CD14-positive monocyte (primary cell): ENCODE measurements at regions not wholly inside any gene's neighbourhood (a gene's known extent, or its start where the extent isn't known, plus 50 kb on each side); places are given as distances from the start of the nearest gene placed in this dataset.

Source experiments
- DNase-seq, 3 donors: peaks; one replicate each; pipeline ENCODE4 v3.0.0-alpha.2; 2011 to 2022
- H2AFZ ChIP-seq: 2 replicates; pipeline ENCODE4 v1.6.0; 2012; ENCODE audit warnings: mild to moderate bottlenecking, low read depth, low read length, inconsistent platforms; ENCODE audit not compliant: insufficient read depth, poor library complexity, severe bottlenecking
- H3K27ac ChIP-seq, 2 donors: 1 replicate in 1 of 2; 2 replicates in 1 of 2; pipeline ENCODE4 v1.5.1; 2012 to 2013; ENCODE audit warnings: low read length in 2 of 2, control low read depth in 1 of 2, inconsistent platforms in 1 of 2, low read depth in 1 of 2, mild to moderate bottlenecking in 1 of 2
- H3K27me3 ChIP-seq, 2 donors: one replicate each; pipeline versions ENCODE4 v1.6.0 to v1.6.1; 2011 to 2013; ENCODE audit warnings: low read length in 2 of 2; ENCODE audit not compliant: control insufficient read depth in 2 of 2, insufficient read depth in 2 of 2
- H3K36me3 ChIP-seq, 2 donors: replicated peaks in 1 of 2; 1 replicate in 1 of 2; 2 replicates in 1 of 2; pipeline versions ENCODE4 v1.5.1 to v1.6.1; 2012 to 2013; ENCODE audit warnings: low read length in 2 of 2, control low read depth in 1 of 2, inconsistent platforms in 1 of 2, mild to moderate bottlenecking in 1 of 2; ENCODE audit not compliant: insufficient read depth in 2 of 2, control insufficient read depth in 1 of 2
- H3K4me1 ChIP-seq, 2 donors: 1 replicate in 1 of 2; 2 replicates in 1 of 2; pipeline versions ENCODE4 v1.5.1 to v1.6.1; 2012 to 2013; ENCODE audit warnings: low read length in 2 of 2, control low read depth in 1 of 2, inconsistent platforms in 1 of 2, mild to moderate bottlenecking in 1 of 2, moderate library complexity in 1 of 2; ENCODE audit not compliant: insufficient read depth in 2 of 2, control insufficient read depth in 1 of 2
- H3K4me2 ChIP-seq: replicated peaks from 2 replicates; pipeline ENCODE3; 2012; ENCODE audit warnings: low read length, moderate library complexity, mild to moderate bottlenecking; ENCODE audit not compliant: poor library complexity, severe bottlenecking; ENCODE audit errors: extremely low read depth
- H3K4me3 ChIP-seq, 3 experiments: fragments of 200-600 bp in 1 of 3; sonication (generic) in 1 of 3; replicated peaks in 1 of 3; 1 replicate in 2 of 3; 2 replicates in 1 of 3; pipeline ENCODE4 v1.5.1; 2011 to 2013; ENCODE audit warnings: low read length in 3 of 3, mild to moderate bottlenecking in 3 of 3, control low read depth in 2 of 3, low read depth in 2 of 3, inconsistent platforms in 1 of 3, moderate library complexity in 1 of 3
- H3K79me2 ChIP-seq: 2 replicates; pipeline ENCODE4 v1.6.0; 2012; ENCODE audit warnings: mild to moderate bottlenecking, control low read depth, inconsistent platforms, low read length, moderate library complexity; ENCODE audit not compliant: insufficient read depth
- H3K9ac ChIP-seq: 2 replicates; pipeline ENCODE4 v1.6.0; 2017; ENCODE audit warnings: low read length, mild to moderate bottlenecking; ENCODE audit not compliant: insufficient read depth, poor library complexity, severe bottlenecking
- H3K9me3 ChIP-seq, 2 donors: replicated peaks in 1 of 2; 1 replicate in 1 of 2; 2 replicates in 1 of 2; pipeline versions ENCODE4 v1.5.1 to v1.6.1; 2012 to 2013; ENCODE audit warnings: low read length in 2 of 2, control low read depth in 1 of 2; ENCODE audit not compliant: control insufficient read depth in 1 of 2, insufficient read depth in 1 of 2
- H4K20me1 ChIP-seq: 2 replicates; pipeline ENCODE4 v1.6.0; 2012; ENCODE audit warnings: mild to moderate bottlenecking, low read length, control low read depth, moderate library complexity; ENCODE audit not compliant: insufficient read depth
- H3K27ac Mint-ChIP-seq, 7 donors: one replicate each; pipeline ENCODE4 v1.8.0; 2020; ENCODE audit warnings: mild to moderate bottlenecking in 7 of 7, mixed read lengths in 7 of 7, moderate library complexity in 6 of 7, inconsistent platforms in 2 of 7
- H3K27me3 Mint-ChIP-seq, 3 donors: one replicate each; pipeline ENCODE4 v1.8.0; 2021 to 2022; ENCODE audit warnings: low read depth in 3 of 3, mild to moderate bottlenecking in 3 of 3, mixed read lengths in 3 of 3, moderate library complexity in 3 of 3, inconsistent platforms in 1 of 3
- H3K36me3 Mint-ChIP-seq, 2 donors: one replicate each; pipeline ENCODE4 v1.8.0; 2020; ENCODE audit warnings: mixed read lengths in 2 of 2, inconsistent platforms in 1 of 2, mild to moderate bottlenecking in 1 of 2
- H3K4me1 Mint-ChIP-seq: one replicate; pipeline ENCODE4 v1.8.0; 2020; ENCODE audit warnings: mild to moderate bottlenecking, mixed read lengths
- H3K4me3 Mint-ChIP-seq, 2 donors: one replicate each; pipeline ENCODE4 v1.8.0; 2020; ENCODE audit warnings: mild to moderate bottlenecking in 2 of 2, mixed read lengths in 2 of 2, moderate library complexity in 1 of 2
- H3K9me3 Mint-ChIP-seq, 7 donors: one replicate each; pipeline ENCODE4 v1.8.0; 2020 to 2022; ENCODE audit warnings: mixed read lengths in 7 of 7, mild to moderate bottlenecking in 6 of 7, moderate library complexity in 6 of 7, inconsistent platforms in 2 of 7
- WGBS: methylation state at CpG from one replicate; pipeline ENCODE4 v1.1.5; 2013; ENCODE audit warnings: missing lambda C conversion rate; ENCODE audit not compliant: insufficient coverage; 5-methylcytosine and 5-hydroxymethylcytosine counted together
- intact Hi-C, 2 donors: fragments of 100-400 bp; cut with micrococcal nuclease; formaldehyde crosslinking; loops; one replicate each; pipeline versions ENCODE4 v1.15.0 to v1.15.1; 2023
- TF ChIP-seq, protein P1 (sequence below): fragments of 200-600 bp; IDR thresholded peaks from one replicate; pipeline ENCODE4 v1.8.0; 2022; ENCODE audit warnings: antibody characterized with exemption, mild to moderate bottlenecking

DNA sequence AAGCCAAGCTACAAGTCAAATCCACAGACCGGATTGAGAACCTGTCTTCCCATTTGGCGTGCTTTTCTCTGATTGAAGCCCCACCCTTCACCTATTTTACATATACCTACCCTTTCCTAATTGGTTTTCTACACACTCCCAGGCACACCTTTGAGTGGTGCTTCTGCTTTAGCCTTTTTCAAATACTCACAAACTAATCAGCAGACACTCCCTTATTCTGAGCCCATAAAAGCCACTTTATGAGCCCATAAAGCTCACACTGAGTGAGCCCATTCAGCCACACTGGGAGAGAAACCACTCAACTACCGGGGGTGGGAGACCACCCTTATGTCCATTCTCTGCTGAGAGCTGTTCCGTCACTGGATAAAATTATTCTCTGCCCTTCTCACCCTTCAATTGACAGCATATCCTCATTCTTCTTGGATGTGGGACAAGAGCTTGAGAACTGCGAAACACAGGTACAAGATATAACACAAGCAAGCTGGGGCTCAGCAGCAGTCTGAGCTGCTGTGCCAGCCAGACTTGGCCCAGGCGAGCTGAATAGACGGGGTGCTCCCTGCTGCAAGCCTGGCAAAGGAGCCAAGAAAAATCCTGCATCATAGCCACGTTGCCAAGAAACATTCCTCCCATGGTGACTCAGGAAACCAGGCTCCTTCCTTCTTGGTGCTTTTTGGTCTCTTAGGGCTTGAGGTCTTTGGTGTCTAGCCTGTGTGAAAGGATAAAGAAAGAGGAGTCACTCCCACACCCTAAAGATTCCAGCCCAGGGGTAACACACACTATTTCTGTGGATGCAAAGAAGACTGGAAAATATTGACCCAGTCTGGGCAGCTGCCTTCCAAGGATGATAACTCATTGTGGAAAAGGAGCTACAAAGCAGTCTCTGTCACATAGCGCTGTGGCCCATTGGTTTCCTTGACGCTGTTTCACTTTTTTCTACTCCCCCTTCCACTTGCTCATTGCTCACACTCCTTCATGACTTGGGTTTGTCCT, 609.7 kb downstream of the MCTP2 start:
- Histone ChIP-seq H3K9me3 (peaks cover 3 to 9% of the 10 kb centered on the region in 2 donors), H2AFZ (no peak overlapping the region), H3K36me3 (no peaks in the 10 kb centered on the region), H3K4me3 (no peak overlapping the region), H4K20me1 (no peaks in the 10 kb centered on the region), H3K9ac (no peak overlapping the region), H3K27me3 (peaks cover 26 to 32% of the 10 kb centered on the region in 2 donors), H3K4me1 (no peaks in the 10 kb centered on the region), H3K79me2 (no peaks in the 10 kb centered on the region), H3K4me2 (no peak overlapping the region), H3K27ac (no peak overlapping the region)
- intact Hi-C loops = no loop called here
- peaks cover 26 to 33% (median 26%) of the 10 kb centered on the region in 3 donors for H3K27me3 Mint-ChIP-seq
- H3K36me3 Mint-ChIP-seq = no peaks in the 10 kb centered on the region
- no peak overlapping the region for H3K27ac Mint-ChIP-seq
- no peaks in the 10 kb centered on the region for H3K4me1 Mint-ChIP-seq
- H3K4me3 Mint-ChIP-seq = no peak overlapping the region
- TF ChIP-seq, protein P1, sequence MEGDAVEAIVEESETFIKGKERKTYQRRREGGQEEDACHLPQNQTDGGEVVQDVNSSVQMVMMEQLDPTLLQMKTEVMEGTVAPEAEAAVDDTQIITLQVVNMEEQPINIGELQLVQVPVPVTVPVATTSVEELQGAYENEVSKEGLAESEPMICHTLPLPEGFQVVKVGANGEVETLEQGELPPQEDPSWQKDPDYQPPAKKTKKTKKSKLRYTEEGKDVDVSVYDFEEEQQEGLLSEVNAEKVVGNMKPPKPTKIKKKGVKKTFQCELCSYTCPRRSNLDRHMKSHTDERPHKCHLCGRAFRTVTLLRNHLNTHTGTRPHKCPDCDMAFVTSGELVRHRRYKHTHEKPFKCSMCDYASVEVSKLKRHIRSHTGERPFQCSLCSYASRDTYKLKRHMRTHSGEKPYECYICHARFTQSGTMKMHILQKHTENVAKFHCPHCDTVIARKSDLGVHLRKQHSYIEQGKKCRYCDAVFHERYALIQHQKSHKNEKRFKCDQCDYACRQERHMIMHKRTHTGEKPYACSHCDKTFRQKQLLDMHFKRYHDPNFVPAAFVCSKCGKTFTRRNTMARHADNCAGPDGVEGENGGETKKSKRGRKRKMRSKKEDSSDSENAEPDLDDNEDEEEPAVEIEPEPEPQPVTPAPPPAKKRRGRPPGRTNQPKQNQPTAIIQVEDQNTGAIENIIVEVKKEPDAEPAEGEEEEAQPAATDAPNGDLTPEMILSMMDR = no peak
- 96% methylated on average over 7 of the region's 10 CpGs for WGBS
- peaks cover 5 to 25% (median 14%) of the 10 kb centered on the region in 7 donors for H3K9me3 Mint-ChIP-seq
- DNase-seq = no peak

DNA sequence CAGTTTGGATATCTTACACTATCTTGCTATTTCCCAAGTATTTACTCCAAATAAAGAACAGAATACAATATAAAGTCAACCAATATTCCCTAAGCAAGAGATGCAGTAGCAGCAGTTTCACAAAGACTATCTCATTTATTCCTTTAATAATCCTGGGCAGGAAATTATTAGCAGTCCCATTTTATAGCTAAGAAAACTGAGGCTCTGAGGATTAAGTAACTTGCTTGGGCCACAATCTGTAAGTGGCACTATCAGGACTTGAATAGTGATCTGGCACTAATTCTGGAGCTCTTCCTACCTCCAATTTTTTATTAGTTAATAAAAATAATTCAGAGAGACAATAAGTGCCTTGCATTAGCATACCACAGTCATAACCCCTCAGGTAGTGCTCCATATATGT, 611.7 kb downstream of the MCTP2 start:
- Mint-ChIP-seq H3K4me3 (no peak overlapping the region), H3K4me1 (no peaks in the 10 kb centered on the region), H3K27ac (no peak overlapping the region), H3K9me3 (peaks cover 5 to 25% (median 16%) of the 10 kb centered on the region in 7 donors), H3K27me3 (peaks cover 31 to 43% (median 32%) of the 10 kb centered on the region in 3 donors), H3K36me3 (no peaks in the 10 kb centered on the region)
- Histone ChIP-seq H3K4me1 (no peaks in the 10 kb centered on the region), H3K79me2 (no peaks in the 10 kb centered on the region), H3K36me3 (no peaks in the 10 kb centered on the region), H2AFZ (no peak overlapping the region), H3K9ac (no peak overlapping the region), H4K20me1 (no peaks in the 10 kb centered on the region), H3K9me3 (peaks cover 4 to 9% of the 10 kb centered on the region in 2 donors), H3K4me3 (no peak overlapping the region), H3K27me3 (peaks cover 28 to 36% of the 10 kb centered on the region in 2 donors), H3K27ac (no peak overlapping the region), H3K4me2 (no peak overlapping the region)
- no peak for DNase-seq
- intact Hi-C loops = no loop called here
- TF ChIP-seq, protein P1 = no peak
